ENCODE measurements at regions not wholly inside any gene's neighbourhood (a gene's known extent, or its start where the extent isn't known, plus 50 kb on each side); places are given as distances from the start of the nearest gene placed in this dataset.

DNA sequence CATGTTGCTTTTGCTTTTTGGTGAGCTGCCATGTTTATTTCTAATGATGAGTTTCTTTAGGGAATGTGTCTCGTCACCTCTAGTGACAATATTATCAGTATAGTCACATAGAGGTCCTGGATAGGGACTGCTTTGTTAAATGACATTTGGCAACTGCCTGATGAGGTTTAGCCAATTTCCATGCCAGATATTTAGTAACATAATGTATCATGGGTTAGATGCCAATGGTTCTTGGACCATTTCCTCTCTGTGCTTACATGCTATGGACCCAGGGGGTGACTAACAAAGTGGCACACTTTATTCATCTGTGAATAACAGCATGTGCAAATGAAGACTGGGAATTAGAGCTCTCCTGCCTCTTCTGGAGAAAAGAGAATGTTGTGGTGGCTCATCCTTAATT, 56.2 kb upstream of the RAB27B start:
- no peaks in the 10 kb centered on the region for H3K36me3 Mint-ChIP-seq
- no peak overlapping the region for H3K27ac Mint-ChIP-seq
- no peak overlapping the region for H3K4me3 Mint-ChIP-seq
- H3K9me3 Mint-ChIP-seq, result no peaks in the 10 kb centered on the region
- H3K4me1 Mint-ChIP-seq, result no peaks in the 10 kb centered on the region
- peaks cover 9% of the 10 kb centered on the region for H3K27me3 Mint-ChIP-seq
- no peak for DNase-seq

DNA sequence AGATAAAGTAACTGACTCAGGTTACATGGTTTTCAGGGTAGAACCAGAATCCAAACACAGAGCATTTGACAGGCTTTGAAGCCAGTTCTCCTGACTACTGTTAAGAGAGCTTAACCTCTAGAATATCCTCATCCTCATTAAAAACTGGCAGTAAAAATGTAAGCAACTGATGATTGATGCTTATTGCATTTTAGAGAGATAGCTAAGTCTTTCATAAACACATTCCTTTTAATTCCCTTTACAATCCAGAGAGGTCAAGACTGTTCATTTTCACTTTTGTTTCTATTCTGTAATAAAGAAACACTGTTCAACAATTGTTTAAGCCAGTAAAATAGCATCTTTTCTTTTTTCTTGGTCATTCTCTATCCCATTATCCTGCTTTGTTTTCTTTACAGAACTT, 53.9 kb upstream of the RAB27B start:
- Mint-ChIP-seq H3K27me3 (peaks cover 9% of the 10 kb centered on the region), H3K36me3 (no peaks in the 10 kb centered on the region), H3K4me1 (no peaks in the 10 kb centered on the region), H3K4me3 (no peak overlapping the region), H3K27ac (no peak overlapping the region), H3K9me3 (no peaks in the 10 kb centered on the region)
- DNase-seq, result no peak

- no peak overlapping the region for H3K4me3 Mint-ChIP-seq
- no peak overlapping the region for H3K27ac Mint-ChIP-seq
- H3K4me1 Mint-ChIP-seq, result no peaks in the 10 kb centered on the region
- H3K36me3 Mint-ChIP-seq, result no peaks in the 10 kb centered on the region
- DNase-seq, result no peak
- H3K9me3 Mint-ChIP-seq, result no peaks in the 10 kb centered on the region
- H3K27me3 Mint-ChIP-seq, result peaks cover 9% of the 10 kb centered on the region
Measured at GRCh38 chr18:54774981-54775665, 53.2 kb upstream of the RAB27B start.

DNA sequence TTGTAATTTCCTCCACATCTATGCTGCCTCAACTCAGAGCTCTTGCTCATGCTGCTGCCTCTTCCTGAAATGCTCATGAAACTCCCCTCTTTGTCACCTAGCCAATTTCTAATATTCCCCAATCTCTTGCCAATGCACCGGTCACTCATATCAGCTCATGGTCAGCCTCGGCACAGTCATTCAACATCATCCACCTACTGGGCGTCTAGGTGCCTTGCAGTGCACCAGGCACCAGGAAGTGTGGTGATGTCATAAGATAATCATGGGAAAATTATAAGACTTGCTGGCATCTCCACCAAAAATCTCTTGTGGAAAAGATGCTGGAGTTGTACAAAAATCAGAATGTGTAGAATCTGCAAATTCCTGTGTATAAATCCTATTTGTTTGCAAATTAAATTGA, 52.6 kb upstream of the RAB27B start:
- Mint-ChIP-seq H3K27ac (no peak overlapping the region), H3K4me3 (no peak overlapping the region), H3K27me3 (peaks cover 9% of the 10 kb centered on the region), H3K9me3 (no peaks in the 10 kb centered on the region), H3K36me3 (no peaks in the 10 kb centered on the region), H3K4me1 (no peaks in the 10 kb centered on the region)
- DNase-seq, result no peak

- Mint-ChIP-seq H3K4me1 (no peaks in the 10 kb centered on the region), H3K9me3 (no peaks in the 10 kb centered on the region), H3K27me3 (peaks cover 6% of the 10 kb centered on the region), H3K27ac (no peak overlapping the region), H3K4me3 (no peak overlapping the region), H3K36me3 (no peaks in the 10 kb centered on the region)
- DNase-seq, result peak; percentile 5
Measured at GRCh38 chr18:54776282-54776977, 51.8 kb upstream of the RAB27B start.

- H3K27me3 Mint-ChIP-seq, result peaks cover 5% of the 10 kb centered on the region
- no peak for DNase-seq
- no peaks in the 10 kb centered on the region for H3K4me1 Mint-ChIP-seq
- H3K9me3 Mint-ChIP-seq, result no peaks in the 10 kb centered on the region
- no peak overlapping the region for H3K27ac Mint-ChIP-seq
- H3K36me3 Mint-ChIP-seq, result no peaks in the 10 kb centered on the region
- H3K4me3 Mint-ChIP-seq, result no peak overlapping the region
Measured at GRCh38 chr18:54777118-54777791, 51.0 kb upstream of the RAB27B start.

- Mint-ChIP-seq H3K36me3 (no peaks in the 10 kb centered on the region), H3K4me1 (no peaks in the 10 kb centered on the region), H3K27ac (no peak overlapping the region), H3K4me3 (no peak overlapping the region), H3K27me3 (peaks cover 4% of the 10 kb centered on the region), H3K9me3 (no peaks in the 10 kb centered on the region)
- no peak for DNase-seq
Measured at GRCh38 chr18:54777989-54778388, 50.3 kb upstream of the RAB27B start.
